ENCODE measurements at regions not wholly inside any gene's neighbourhood (a gene's known extent, or its start where the extent isn't known, plus 50 kb on each side); places are given as distances from the start of the nearest gene placed in this dataset.
"Not testable (repeated sequence)": the region's sequence is repeated elsewhere in the genome, so short reads cannot be mapped to it uniquely, and the experiment has no call there.

GRCh38 chr4:57234252-57234775 lies 124.1 kb upstream of the IGFBP7 start:
- DNase-seq (ENCODE audit: low spot score), result no peak

GRCh38 chr4:57233386-57233785 lies 123.2 kb upstream of the IGFBP7 start:
- no peak for DNase-seq (ENCODE audit: low spot score)

DNA sequence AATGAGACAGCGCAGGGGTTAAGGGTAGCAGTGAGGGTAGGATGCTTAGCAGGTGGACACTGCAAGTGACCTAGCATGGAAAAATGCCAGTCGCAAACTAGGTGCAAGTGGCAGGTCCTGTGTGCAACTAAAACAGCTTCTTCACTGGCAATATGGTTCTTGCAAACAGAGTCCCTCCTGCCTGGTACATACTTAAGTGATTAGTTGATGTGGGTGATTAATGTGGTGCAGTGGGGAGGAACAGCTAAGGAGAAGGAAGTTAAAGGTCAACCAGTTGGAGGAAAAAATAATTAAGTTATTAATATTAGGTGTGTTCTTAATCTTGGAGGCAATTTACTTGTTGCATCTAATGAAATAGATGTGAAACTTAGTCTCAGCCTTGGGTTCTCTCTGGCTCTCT lies 121.6 kb upstream of the IGFBP7 start:
- DNase-seq (ENCODE audit: low spot score), result no peak

- DNase-seq (ENCODE audit: low spot score), result no peak
Measured at GRCh38 chr4:57220734-57221133, 110.5 kb upstream of the IGFBP7 start.

DNA sequence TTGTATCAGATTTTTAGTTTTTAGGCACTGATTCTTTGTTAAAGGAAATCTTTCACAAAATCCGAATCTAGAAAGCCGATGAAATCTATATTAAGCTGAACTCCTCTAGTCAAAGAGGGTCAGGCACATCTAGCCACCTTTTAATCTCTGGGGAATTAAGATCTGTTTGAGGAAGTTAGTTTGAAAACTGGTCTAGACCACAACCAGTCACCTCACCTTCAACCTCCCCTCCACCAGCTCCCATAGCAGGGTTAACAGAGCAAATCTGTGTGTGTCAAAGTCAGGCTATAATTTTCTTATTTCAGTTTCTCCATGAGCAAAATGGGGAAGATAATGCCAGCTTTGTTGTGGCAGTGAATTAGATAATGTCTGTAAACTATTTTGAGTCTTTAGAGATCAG lies 110.0 kb upstream of the IGFBP7 start:
- DNase-seq (ENCODE audit: low spot score), result no peak

- DNase-seq (ENCODE audit: low spot score), result no peak
Measured at GRCh38 chr4:57219431-57219830, 109.2 kb upstream of the IGFBP7 start.

DNA sequence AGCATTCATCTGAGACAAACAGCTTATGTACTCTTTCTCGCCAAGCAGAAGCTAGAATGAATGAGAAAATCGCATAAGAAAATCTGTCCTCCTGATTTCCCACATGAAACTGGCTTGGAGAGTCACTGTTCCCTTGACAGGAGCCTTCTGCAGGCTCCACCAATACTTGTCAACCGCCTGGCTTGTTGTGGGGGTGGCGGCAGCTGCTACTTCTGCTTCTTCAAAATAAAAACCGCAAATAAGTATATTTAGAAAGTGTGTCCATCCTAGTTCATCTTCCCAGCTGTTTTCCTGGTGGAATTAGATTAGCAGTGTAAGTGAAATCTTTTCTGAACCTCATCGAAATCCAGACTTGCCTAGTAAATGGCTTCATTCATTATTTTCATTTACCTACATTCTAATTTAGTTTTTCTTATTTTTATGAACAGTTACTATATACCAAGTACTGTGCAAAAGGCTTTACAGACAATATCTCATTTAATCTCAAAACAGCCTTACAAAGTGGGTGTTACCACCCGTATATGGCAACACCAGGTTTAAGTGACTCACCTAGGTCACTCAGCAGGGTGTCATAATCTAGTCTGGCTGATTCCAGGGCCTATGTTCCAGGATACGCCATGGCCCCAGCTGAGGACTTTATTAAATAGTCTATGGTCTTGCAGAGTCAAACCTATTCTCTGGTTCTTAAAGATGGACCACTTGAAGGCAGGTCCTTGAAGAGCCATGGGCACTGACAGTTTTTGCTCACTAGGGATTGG lies 104.6 kb upstream of the IGFBP7 start:
- DNase-seq (ENCODE audit: low spot score), result no peak

- DNase-seq (ENCODE audit: low spot score), result no peak
Measured at GRCh38 chr4:57211131-57211530, 100.9 kb upstream of the IGFBP7 start.

DNA sequence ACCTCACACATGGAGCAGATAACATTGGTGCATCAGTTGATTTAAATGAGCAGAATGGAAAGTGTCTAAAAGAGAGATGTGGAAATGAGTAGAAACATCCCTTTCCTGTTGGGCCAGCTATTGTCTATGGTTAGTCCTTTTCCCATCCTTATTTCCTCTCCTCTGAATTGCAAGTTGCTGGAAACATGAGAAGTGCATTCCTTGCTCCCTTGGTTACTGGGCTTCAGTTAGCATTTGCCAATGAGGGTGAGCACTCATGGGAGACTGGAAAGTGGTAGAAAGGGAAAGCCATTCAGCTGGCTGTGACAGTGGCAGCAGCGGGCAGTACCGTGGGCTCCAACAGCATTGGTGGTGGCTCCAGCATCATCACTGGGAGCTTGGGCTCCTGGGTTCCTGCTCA lies 96.0 kb upstream of the IGFBP7 start:
- DNase-seq (ENCODE audit: low spot score), result no peak

DNA sequence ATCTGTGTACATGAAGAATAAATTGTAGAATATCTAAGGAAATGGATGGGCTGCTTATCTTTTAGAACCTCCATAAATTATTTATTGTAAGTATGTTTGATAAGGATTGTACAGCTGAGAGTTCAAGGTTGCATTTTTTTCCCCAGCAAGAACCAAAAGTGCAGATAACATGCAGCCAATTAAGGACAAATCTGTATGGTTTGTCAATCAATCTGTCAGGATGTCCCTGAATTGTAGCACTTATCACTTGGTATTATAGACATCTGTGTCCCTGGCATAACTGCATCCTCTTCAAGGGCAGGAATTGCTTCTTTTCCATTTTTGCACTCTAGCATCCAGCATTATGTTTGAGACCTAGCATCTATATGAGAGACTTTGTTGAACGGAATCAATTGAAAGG lies 95.4 kb upstream of the IGFBP7 start:
- no peak for DNase-seq (ENCODE audit: low spot score)

DNA sequence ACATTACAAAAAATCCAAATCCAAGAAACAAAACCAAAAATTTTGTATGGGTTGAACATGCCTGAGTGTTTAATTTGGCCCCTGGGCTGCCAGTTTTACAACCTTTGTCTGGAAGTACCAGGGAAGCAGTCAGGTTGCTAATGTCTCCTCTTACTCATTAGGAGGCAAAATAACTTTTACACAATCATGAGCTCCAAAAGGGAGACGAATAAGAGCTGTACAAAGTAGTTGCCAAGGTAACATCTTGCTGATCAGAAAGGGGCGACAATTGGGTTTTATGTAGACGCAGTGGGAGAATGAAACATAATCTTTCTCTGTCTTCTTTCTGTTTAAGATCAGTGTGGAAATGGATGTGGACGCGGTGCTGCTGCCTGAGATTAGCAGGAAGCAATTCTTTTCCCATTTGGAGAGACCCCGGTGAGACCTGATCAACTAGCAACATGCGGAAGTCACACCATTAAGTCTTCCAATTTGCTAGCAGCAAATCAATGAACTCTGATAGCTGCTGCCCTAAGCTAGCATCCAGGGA lies 90.7 kb upstream of the IGFBP7 start:
- DNase-seq (ENCODE audit: low spot score), result no peak

- no peak for DNase-seq (ENCODE audit: low spot score)
Measured at GRCh38 chr4:57199267-57199666, 89.1 kb upstream of the IGFBP7 start.

GRCh38 chr4:57195622-57196021 lies 85.4 kb upstream of the IGFBP7 start:
- DNase-seq (ENCODE audit: low spot score), result no peak

DNA sequence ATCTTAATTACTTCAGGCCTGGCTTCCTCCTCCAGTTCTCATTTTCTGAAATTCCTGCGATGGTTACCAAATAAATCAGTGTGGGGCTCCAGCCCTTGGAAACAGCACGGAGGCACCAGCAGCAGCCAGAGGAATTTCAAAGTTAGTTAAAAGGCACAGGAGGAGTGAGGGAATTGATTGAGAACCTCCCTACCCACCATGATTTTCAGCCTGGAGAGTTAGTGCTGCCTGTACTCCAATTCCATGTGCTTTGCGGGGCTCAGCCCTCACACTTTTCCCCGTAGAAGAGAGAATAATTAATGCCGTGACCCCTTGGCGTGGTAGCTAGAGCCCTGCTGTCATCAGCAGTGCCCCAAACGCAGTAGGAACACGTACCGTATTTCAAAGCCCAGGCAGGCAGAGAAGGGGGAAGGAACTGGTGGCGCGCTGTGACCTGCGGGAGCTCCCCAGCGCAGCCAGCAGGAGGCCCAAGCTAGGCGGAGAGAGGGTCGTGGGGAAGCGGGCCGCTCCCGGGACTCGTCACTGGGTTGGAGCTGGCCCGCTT lies 84.0 kb upstream of the IGFBP7 start:
- DNase-seq (ENCODE audit: low spot score), result no peak

- DNase-seq (ENCODE audit: low spot score), result no peak
Measured at GRCh38 chr4:57193209-57193810, 83.1 kb upstream of the IGFBP7 start.

DNA sequence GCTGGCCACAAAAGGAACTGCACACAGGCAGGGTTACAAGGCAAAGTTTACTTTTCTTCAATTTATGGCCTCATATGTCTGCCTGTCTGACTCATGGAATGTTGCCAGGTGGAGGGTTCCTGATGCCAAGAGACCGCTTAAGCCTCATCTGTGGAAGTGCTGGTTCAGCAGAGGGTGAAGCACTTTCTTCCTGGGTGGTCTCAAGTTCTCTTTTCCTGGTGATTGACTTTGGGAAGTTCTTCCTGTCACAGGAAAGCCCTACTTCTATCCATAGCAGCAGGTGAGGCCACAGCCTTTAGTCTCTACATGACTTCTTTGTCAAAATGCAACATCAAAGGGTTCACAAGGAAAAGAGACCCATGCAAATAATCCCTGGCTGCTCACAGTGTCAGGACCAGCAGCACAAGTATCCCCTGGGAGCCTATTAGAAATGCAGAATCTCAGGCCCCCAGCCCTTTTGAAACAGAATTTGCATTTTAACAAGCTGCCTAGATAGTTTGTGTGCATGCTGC lies 81.4 kb upstream of the IGFBP7 start:
- DNase-seq (ENCODE audit: low spot score), result no peak

DNA sequence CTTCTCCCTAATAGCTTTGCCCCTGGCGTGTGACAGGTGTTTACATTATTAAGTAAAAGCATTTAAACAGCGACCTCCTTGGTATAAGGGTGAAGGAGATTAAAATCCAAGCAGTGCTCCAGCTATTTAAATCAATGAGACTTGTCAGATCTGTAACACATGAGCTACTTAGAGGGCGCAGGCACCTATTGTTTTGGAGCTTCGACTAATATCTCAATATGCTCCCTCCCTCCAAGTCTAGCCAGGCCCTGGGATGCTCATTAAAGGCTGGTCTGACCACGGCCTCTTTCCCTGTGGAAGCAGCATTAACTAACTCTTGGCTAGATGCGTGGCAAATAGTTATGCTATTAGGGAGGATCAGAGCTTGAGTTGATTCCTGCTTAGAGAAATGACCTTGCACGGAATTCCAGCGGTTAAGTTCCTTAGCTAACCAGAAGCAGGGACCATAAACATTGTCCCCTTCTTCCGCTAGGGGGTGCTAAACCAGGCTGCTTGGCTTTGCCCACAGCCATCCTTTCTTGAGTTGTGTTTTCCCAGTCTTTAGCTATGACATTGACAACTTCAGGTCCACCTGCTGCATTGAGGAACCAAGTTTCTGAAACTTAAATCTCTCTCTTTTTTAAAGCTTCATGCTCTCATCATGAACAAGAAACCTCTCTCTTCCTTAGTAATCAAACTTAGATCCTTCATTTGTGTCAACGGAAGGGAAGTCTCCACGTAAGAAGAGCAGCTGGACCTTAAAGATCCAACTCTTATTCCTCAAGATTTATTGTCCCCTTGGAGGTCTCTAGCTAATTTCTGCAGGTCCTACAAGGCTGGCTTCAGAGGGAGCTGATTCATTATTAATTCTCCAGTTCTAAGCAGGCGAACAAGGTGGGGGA lies 80.7 kb upstream of the IGFBP7 start:
- DNase-seq (ENCODE audit: low spot score), result no peak

DNA sequence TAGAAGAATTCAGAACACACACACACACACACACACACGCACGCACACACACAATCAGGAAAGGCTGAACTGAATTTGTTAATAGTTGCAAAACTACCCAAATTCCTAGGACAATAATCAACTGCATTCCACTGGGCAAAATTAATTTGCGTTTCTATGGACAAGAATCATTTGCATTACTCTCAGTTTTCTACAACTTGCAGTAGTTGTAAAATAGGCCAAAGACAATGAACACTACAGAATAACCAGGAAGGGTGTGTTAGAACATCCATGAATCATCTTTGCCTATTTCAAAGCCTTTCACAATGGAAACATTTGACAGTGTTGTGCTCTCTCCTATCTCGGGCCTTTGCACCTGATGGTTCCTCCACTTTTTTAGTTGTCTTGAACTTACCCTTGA lies 77.1 kb upstream of the IGFBP7 start:
- DNase-seq (ENCODE audit: low spot score), result no peak

DNA sequence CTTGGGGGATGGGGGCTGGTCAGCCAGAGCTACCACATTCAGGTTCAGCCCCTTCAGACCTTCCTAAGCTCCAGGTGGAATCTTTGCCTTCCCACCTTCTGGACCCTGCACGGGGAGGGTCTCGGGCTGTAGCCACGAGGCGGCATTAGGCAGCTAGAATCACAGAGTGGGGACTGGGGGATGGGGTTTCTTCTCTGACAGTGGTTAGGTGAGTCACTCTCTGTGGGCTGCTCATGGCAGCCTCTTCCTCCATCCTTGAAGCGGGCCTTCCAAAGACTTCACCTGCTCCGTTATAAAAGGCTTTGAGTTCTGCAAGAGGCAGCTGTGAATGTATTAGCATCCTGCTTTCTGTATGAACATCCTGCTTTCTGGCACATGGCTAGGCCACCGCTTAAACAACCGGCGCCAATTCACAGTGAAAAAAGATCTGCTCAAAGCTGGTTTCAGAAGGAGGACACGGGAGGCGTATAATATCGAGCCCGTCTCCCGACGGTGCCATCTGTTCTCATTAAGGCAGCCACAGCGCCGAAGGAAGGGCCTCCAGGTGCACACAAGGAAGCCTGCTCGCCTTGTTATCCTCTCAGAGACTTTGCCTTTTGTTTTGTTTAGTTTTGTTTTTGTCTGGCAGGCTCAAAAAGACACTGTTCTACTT lies 74.3 kb upstream of the IGFBP7 start:
- DNase-seq (ENCODE audit: low spot score), result no peak

DNA sequence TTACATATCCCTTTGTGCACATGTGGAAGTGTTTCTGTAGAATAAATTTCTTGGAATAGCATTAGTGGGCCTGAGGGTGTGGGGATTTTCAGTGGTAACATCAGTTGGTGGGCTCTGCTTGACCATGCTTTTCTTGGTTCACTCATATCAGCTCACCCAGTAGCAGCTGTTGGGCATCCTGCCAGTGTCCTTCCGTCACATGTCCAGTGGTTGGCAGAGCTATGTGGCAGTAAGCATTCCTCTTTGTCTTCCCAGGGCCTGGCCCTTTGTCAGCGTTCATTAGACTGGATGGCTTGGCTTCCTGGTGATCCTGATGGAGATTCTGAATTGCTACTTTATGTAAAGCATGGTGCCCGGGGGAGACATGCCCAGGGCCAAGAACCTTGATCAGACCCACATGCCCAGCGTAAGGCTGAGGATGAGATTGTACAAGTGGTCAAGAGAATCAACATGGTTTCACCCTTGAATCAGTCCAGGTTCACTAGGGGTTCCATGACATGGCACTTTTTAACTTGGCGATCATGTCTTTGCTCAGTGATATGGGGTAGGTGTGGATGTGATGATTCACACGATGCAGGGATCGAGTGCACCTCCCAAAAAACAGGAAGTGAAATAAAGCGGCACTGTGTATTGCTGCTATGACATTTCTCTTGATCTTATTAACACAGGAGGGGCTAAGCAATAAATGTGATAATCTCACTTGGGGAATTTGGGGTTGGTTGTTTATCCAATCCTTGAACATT lies 72.1 kb upstream of the IGFBP7 start:
- no peak for DNase-seq (ENCODE audit: low spot score)

- not testable (repeated sequence) for DNase-seq (ENCODE audit: low spot score)
Measured at GRCh38 chr4:57173136-57173535, 63.0 kb upstream of the IGFBP7 start.
